Kidney (tissue), 13 donors: ENCODE measurements at regions not wholly inside any gene's neighbourhood (a gene's known extent, or its start where the extent isn't known, plus 50 kb on each side); places are given as distances from the start of the nearest gene placed in this dataset.

Experiments
- DNase-seq, 5 donors: peaks; one replicate each; pipeline ENCODE4 v3.0.0-alpha.2; 2013 to 2020
- FAIRE-seq: peaks from 2 replicates; lab custom pipeline; 2012; peaks lifted over from hg19 to GRCh38; lab: Jason Lieb, UNC
- H3K27ac ChIP-seq, 2 donors: one replicate each; pipeline ENCODE4 v1.7.0; 2013; ENCODE audit warnings: low read depth in 2 of 2, low read length in 2 of 2, inconsistent platforms in 1 of 2
- H3K27me3 ChIP-seq: one replicate; pipeline ENCODE4 v1.7.1; 2013; ENCODE audit warnings: low read length, inconsistent platforms; ENCODE audit not compliant: control insufficient read depth, insufficient read depth
- H3K36me3 ChIP-seq, 3 donors: one replicate each; pipeline versions ENCODE4 v1.7.0 to v1.7.1; 2013; ENCODE audit warnings: low read length in 3 of 3, control low read depth in 1 of 3, inconsistent platforms in 1 of 3; ENCODE audit not compliant: insufficient read depth in 3 of 3, control insufficient read depth in 2 of 3
- H3K4me1 ChIP-seq, 3 donors: one replicate each; pipeline versions ENCODE4 v1.7.0 to v1.7.1; 2013; ENCODE audit warnings: low read length in 3 of 3, inconsistent platforms in 1 of 3, low read depth in 1 of 3; ENCODE audit not compliant: control insufficient read depth in 2 of 3, insufficient read depth in 2 of 3
- H3K4me3 ChIP-seq, 3 donors: one replicate each; pipeline versions ENCODE4 v1.7.0 to v1.8.1; 2013; ENCODE audit warnings: low read length in 3 of 3, control low read depth in 1 of 3, inconsistent platforms in 1 of 3
- H3K9ac ChIP-seq, 3 donors: one replicate each; pipeline versions ENCODE4 v1.7.0 to v1.7.1; 2013; ENCODE audit warnings: low read length in 3 of 3, control low read depth in 1 of 3, inconsistent platforms in 1 of 3
- H3K9me3 ChIP-seq, 3 donors: one replicate each; pipeline versions ENCODE4 v1.7.0 to v1.7.1; 2013; ENCODE audit warnings: low read length in 3 of 3, control low read depth in 1 of 3, inconsistent platforms in 1 of 3; ENCODE audit not compliant: control insufficient read depth in 2 of 3, insufficient read depth in 1 of 3
- intact Hi-C: fragments of 100-400 bp; cut with DNase I; formaldehyde crosslinking; loops from one replicate; pipeline ENCODE4 v1.11.1; 2022
- TF ChIP-seq, protein P1 (sequence below): IDR thresholded peaks from 3 replicates; pipeline ENCODE4 v1.5.1; 2012; ENCODE audit warnings: mild to moderate bottlenecking, moderate library complexity, borderline replicate concordance; ENCODE audit not compliant: insufficient read depth; ENCODE audit errors: extremely low read depth
- donor health status: control.
- donor health status: control.
- donor health status: control.
- donor health status: control.
- donor health status: control.
- donor health status: DM: yes; HTN: yes; CAD: no.
- donor health status: Normal renal cell carcinoma (clear cell type).

DNA sequence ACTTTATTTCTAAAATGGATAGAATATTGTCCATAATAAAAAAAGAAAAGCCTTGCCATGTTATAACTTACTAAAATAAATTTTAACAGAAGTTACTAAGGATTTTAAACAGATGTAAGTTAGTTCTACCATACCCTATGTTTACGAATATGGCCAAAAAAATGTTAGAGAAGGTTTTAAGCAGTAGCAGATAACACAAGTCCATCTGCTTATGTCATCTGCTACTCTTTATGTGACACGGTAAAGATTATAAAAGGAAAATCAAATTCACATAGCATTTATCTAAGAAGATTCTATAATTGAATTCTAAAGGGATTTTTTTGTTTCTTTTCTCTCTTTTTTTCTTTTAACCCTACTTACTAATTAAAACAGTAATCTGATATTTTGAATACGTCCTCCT lies 114.2 kb upstream of the MIR17HG start:
- DNase-seq (no peak), FAIRE-seq (no peak)
- H3K36me3 ChIP-seq: no peaks in the 10 kb centered on the region
- no peak overlapping the region for H3K9ac ChIP-seq
- no peaks in the 10 kb centered on the region for H3K27me3 ChIP-seq
- intact Hi-C loops: no loop called here
- no peaks in the 10 kb centered on the region for H3K9me3 ChIP-seq
- H3K27ac ChIP-seq: no peak overlapping the region
- no peaks in the 10 kb centered on the region for H3K4me1 ChIP-seq
- H3K4me3 ChIP-seq: no peak overlapping the region
- TF ChIP-seq, protein P1, sequence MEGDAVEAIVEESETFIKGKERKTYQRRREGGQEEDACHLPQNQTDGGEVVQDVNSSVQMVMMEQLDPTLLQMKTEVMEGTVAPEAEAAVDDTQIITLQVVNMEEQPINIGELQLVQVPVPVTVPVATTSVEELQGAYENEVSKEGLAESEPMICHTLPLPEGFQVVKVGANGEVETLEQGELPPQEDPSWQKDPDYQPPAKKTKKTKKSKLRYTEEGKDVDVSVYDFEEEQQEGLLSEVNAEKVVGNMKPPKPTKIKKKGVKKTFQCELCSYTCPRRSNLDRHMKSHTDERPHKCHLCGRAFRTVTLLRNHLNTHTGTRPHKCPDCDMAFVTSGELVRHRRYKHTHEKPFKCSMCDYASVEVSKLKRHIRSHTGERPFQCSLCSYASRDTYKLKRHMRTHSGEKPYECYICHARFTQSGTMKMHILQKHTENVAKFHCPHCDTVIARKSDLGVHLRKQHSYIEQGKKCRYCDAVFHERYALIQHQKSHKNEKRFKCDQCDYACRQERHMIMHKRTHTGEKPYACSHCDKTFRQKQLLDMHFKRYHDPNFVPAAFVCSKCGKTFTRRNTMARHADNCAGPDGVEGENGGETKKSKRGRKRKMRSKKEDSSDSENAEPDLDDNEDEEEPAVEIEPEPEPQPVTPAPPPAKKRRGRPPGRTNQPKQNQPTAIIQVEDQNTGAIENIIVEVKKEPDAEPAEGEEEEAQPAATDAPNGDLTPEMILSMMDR: no peak

DNA sequence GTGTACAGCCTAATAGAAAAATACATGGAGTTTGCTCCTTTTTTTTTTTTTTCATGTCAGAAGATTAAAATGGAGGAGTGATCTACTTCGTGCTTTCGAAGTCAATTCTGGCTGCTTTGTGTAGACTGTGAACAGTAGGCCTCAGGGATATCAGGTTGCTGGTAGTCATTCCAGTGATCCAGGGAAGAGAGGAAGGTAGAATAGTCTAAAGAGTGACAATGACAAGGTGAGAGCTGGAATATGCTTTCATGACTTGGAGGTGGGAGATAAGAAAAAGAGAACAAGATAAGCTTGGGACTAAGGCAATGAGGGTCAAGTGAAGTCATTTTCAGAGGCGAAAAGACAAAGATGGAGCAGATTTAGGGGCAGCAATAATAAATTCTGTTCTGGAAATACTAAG lies 111.3 kb upstream of the MIR17HG start:
- FAIRE-seq (no peak), DNase-seq (no peak)
- H3K27ac ChIP-seq: no peak overlapping the region
- TF ChIP-seq, protein P1: no peak
- H3K9ac ChIP-seq: no peak overlapping the region
- intact Hi-C loops: no loop called here
- no peaks in the 10 kb centered on the region for H3K9me3 ChIP-seq
- H3K4me3 ChIP-seq: no peak overlapping the region
- no peaks in the 10 kb centered on the region for H3K27me3 ChIP-seq
- no peaks in the 10 kb centered on the region for H3K4me1 ChIP-seq
- no peaks in the 10 kb centered on the region for H3K36me3 ChIP-seq

DNA sequence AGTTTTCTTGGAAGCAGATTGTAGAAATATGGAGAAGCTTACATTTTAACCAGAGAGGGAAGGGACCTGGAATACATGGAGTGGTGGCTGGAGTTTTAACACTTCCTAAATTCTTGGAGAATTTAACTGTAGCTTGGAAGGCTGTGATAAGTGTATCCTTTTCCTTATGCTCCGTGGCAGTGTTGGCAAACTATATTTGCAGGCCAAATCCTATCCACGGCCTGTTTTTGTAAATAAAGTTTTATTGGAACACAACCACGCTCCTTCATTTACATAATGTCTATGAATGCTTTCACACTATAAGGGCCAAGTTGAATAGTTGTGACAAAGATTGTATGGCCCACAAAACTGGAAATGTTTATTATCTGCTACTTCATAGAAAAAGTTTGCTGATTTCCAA lies 110.6 kb upstream of the MIR17HG start:
- H3K36me3 ChIP-seq: no peaks in the 10 kb centered on the region
- intact Hi-C loops: no loop called here
- H3K4me1 ChIP-seq: no peaks in the 10 kb centered on the region
- no peak overlapping the region for H3K27ac ChIP-seq
- H3K4me3 ChIP-seq: no peak overlapping the region
- no peaks in the 10 kb centered on the region for H3K27me3 ChIP-seq
- TF ChIP-seq, protein P1: no peak
- DNase-seq (no peak), FAIRE-seq (no peak)
- no peaks in the 10 kb centered on the region for H3K9me3 ChIP-seq
- no peak overlapping the region for H3K9ac ChIP-seq

DNA sequence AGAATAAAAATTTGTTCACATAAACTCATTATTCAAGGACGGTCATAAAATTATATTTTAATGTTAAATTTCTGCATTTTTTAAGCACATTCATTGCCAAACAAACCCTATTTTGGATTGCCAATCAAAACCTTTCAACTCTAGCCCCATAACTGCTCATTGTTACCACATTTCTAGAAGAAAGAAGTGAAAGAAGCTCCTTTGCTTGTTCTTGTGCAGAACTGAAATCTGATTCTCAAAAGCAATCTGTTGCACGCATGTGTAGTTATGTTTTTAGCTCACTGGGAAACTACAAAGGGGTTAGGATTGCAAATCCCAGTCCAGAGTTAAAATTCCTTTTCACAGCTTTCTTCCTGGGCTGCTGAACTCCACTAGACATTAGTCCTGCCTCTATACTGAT lies 109.5 kb upstream of the MIR17HG start:
- no peak for FAIRE-seq
- H3K9me3 ChIP-seq: no peaks in the 10 kb centered on the region
- DNase-seq: no peak
- H3K4me3 ChIP-seq: no peak overlapping the region
- intact Hi-C loops: no loop called here
- H3K36me3 ChIP-seq: no peaks in the 10 kb centered on the region
- no peak overlapping the region for H3K9ac ChIP-seq
- H3K27me3 ChIP-seq: no peaks in the 10 kb centered on the region
- no peak overlapping the region for H3K27ac ChIP-seq
- TF ChIP-seq, protein P1: no peak
- H3K4me1 ChIP-seq: no peaks in the 10 kb centered on the region
